Kidney glomerular epithelial cell (primary cell): ENCODE measurements at regions not wholly inside any gene's neighbourhood (a gene's known extent, or its start where the extent isn't known, plus 50 kb on each side); places are given as distances from the start of the nearest gene placed in this dataset.
A peak's percentile ranks its signal among the peaks of the same experiment; 100 is the strongest.
"Not testable (repeated sequence)": the region's sequence is repeated elsewhere in the genome, so short reads cannot be mapped to it uniquely, and the experiment has no call there.

ENCODE experiments used
- DNase-seq: peaks from one replicate; lab custom pipeline; 2025; lab: John Stamatoyannopoulos, UW

DNA sequence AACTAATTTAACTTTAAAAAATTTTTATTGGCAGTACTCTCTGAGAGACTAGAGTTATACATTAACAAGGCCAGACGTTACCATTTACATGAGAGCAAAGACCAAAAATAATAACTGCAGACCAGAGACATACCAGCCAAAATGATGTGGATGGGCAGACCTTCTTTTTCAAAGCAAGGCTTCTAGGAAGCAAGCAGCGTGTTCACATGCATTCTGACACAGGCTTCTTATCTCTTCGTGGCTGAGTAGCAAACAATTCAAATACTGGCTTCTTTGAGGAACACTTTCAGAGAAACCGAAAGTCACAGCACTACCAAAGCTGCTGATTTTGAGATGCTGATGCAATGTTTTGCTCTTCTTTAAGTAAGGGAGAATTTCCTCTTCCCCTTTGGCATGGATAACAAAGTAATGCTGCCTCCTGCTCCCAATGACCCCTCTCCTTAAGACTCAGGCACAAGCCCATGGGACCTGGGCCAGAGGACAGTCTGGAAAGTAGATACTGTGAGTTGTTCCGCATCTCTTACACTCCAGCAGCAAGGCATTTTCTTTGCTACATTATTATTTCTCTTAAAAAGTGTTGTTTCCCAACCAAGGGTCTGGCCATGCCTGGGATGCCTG, 181.9 kb downstream of the MREG start:
- no peak for DNase-seq

DNA sequence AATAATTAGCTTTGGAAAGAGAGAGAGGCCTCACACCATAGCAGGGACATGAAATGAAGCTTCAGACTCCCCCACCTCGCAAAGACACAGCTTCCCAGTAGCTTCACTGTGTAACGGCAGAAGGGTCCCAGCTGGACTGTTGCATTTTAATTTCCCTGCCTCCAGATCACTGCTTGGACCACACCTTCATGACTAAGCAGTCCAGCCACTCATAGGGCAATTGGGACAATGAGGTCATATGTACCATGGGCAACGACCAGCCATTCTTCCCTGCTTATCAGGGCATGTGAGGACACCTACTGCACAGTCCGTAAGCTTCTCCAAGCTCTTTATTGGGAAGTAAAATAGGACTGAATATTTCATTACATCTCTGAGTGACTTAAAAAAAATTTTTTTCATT, 183.0 kb downstream of the MREG start:
- DNase-seq = peak; percentile 28

DNA sequence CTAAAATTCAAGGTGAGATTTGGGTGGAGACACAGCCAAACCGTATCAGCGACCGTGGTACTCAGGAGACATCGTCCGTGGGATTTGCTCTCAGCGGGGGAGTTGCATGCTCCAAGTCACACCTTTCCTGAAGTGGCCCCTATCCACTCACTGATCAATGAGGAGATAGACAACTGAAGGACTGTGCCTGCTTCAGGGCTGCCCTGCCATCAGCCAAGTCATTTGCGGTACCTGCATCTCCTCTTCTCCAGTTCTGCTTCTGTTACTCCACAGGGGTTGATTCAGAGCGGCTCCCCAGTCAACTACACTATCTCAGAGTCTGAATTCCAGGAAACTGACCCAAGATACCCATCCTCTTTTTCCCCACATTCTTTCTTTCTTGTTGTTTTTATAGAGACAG, 184.1 kb downstream of the MREG start:
- no peak for DNase-seq

DNA sequence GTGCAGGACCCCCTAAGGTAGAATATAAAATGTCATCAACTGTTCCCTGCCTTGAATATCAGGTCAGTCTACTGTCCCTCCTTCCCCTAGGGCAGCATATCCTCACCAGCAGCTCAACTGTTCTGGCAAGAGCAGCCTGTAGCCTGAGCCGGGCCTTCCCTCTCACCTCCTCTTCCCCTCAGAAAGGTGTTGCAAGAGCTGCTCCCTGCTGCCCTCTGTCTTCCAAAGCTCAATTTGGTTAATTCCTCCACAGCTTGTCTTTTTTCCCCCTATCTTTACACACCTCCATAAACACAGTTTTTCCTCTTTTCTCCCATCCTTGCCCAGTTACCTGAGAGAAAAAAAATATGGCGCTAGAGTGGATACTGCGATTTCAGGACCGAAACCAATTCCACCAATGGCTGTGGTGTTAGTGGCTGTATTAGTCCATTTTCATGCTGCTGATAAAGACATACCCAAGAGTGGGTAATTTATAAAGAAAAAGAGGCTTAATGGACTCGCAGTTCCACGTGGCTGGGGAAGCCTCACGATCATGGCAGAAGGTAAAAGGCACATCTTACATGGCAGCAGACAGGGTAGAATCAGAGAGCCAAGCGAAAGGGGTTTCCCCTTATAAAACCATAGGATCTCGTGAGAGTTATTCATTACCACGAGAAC, 184.7 kb downstream of the MREG start:
- DNase-seq = peak; percentile 44

DNA sequence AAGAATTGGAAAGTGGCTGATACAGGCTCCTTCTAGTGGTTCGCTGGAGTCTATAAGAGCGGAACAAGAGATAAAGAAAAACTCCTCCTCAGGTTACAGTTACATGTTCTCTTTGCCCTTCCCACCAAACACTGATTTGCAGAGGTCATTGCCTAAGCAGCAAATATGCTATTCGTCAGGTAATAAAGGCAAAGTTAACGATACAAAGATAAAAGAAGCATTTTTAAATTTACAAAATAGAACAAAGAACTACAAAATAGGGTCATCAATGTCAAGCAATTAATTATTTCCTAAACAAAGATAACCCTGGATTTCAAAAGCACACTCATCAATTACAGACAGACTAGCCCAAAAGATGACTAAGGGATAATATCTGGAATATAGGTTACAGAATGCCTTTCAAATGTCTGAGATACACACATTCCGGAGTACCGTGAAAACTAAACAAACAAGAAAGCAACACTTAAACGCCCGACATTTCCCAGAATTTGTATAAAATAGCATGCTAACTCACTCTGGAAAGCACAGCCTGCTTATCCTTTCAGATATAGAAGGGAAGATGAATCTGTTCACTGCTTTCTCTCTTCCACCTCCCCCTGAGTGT, 186.4 kb downstream of the MREG start:
- DNase-seq = no peak

DNA sequence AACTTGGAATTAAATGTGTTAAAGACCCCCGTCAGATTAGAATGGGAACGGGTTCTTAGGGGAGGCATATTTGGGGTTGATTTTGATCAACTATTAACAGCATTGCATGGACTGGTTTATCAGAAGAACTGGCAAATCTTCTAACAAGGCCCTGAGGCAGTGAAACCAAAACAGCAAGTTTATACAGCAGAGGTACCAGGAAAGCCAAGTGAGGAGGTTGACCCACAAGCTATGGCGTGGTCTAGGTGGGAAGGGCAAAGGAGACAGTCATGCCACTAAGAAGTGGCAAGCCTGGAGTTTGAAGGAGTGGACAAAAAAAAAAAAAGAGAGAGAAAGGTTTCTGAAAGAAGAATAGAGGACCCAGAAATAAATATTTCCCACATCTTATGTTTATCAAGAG, 187.0 kb downstream of the MREG start:
- DNase-seq = no peak

DNA sequence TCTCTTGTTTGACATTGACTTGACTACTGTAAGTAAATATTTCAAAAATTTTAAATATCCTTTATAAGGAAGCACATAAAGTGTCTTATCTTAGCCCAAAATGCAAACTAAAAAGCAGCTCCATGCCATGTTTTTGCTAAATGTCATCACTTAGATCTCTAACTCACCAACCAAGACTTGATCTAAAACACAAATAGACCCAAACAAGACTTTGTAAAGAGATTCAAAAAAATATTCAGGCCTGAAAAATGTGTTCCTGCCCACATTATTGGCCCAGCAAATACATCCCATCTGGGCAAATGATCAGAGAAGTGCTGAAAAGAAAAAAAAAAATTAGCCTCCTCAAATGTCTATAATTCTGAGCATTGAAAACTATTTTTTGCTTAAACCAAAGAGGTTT, 187.6 kb downstream of the MREG start:
- DNase-seq = no peak

DNA sequence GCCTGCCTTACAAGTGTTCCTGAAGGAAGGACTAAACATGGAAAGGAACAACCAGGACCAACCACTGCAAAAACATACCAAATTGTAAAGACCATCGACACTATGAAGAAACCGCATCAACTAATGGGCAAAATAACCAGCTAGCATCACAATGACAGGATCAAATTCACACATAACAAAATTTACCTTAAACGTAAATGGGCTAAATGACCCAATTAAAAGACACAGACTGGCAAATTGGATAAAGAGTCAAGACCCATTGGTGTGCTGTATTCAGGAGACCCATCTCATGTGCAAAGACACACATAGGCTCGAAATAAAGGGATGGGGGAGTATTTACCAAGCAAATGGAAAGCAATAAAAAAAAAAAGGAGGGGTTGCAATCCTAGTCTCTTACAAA, 192.1 kb downstream of the MREG start:
- DNase-seq = not testable (repeated sequence)

DNA sequence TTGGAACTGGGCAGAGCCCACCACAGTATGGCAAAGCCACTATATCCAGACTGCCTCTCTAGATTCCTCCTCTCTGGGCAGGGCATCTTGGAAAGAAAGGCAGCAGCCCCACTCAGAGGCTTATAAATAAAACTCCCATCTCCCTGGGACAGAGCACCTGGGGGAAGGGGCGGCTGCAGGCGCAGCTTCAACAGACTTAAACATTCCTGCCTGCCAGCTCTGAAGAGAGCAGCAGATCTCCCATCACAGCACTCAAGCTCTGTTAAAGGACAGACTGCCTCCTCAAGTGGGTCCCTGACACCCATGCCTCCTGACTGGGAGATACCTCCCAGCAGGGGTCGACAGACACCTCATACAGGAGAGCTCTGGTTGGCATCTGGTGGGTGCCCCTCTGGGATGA, 193.6 kb downstream of the MREG start:
- not testable (repeated sequence) for DNase-seq

DNA sequence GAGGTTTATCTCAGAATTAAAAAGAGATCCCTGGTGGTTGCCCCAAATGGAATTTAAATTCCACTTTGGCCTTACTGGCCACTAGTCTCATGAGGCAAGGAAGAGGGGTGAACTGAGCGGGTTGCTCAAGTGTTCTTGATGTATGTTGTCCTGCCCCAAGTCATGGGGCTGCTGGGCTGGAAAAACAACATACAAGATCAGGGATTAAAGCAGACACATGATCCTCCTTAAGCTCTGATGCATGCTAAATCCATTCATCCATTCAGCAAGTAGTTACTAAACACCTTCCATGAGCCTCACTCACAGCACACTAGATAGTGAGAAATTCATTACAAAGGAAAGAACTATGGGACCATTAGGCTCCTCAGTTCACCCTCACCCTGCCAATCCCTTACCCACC, 196.3 kb downstream of the MREG start:
- DNase-seq = no peak

DNA sequence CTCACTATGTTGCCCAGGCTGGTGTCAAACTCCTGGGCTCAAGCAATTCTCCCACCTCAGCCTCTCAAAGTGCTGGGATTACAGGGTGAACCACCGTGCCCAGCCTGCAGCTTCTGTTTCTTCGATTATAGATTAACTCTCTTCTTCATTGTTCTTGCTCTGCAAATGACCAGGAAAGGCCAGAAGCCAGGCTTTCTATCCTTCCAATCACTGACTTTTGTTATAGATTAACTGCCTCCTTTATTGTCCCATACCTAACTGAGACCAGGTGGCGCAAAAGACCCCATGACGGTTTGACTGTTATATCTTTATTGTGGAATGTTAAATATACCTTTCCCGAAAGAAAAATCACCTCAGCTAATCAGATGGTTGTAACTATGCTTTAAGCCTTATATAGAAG, 196.9 kb downstream of the MREG start:
- no peak for DNase-seq

DNA sequence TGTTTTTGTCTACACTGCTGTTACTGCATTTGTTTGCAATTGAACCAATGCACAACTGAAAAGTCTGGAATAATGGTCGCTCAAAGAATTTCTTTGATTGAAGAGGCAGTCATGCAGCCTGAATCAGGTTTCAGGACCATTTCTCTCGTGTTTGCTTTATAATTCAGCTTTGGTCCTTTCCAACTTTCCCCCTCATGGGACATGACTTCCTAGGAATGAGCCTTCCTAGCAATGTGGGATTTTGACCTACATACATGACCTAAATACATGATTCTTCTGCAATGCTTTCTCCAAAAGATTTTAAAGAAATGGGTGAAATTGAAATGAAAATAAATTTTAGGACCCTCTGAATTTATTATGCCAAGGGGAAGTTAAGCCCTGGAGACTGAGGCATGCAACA, 197.4 kb downstream of the MREG start:
- DNase-seq = no peak

DNA sequence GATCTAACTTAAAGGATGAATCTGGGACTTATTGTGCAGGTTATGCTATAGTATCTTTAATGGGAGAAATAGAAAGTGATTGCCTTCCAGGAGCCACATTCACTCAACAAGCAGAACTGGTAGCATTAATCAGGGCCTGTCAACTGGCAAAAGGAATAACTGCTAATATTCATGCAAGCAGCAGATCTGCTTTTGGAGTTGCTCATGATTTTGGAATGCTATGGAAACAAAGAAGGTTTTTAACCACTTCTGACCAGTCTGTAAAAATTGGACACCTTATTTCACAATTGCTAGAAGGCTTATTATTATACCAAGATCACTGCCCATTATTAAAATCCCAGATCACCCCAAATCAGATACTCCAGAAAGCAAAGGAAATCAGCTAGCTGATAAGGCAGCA, 200.4 kb downstream of the MREG start:
- DNase-seq = peak; percentile 59

DNA sequence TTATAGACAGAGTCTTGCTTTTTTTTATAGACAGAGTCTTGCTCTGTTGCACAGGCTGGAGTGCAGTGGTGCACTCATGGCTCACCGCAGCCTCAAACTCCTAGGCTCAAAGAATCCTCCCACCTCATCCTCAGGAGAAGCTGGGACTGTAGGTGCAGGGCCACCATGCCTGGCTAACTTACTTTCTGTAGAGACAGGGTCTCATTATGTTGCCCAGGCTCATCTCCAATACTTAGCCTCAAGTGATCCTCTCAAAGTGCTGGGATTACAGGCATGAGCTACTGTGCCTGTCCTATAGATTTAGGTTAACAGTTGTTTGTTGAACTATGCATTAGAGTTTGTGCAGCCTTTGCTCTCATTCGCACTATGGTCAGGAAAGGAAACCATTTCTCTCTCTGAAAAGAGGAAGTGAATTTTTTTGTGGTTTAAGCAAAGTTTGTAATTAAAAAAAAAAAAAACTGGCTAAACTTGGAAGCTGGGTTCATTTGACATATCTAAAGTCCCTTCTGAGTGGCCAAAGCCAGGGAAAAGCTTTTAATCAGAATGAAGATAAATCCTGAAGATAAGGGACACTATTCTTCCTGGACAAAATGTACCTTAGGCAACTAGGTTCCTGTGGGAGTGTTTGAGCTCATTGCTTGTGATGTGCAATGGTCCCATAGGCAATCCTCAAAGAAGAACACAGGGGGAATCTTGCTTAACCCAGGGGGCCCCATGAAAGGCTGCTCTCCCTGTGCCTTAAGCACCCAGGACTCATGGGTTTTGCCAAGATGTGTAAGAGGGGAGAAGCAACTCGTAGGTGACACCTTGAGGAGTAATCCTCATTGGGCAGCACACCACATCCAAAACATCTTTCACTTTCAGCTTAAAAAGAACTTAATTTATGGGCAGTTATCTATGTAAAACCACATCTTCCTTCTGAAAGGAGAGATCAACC, 201.7 kb downstream of the MREG start:
- no peak for DNase-seq

DNA sequence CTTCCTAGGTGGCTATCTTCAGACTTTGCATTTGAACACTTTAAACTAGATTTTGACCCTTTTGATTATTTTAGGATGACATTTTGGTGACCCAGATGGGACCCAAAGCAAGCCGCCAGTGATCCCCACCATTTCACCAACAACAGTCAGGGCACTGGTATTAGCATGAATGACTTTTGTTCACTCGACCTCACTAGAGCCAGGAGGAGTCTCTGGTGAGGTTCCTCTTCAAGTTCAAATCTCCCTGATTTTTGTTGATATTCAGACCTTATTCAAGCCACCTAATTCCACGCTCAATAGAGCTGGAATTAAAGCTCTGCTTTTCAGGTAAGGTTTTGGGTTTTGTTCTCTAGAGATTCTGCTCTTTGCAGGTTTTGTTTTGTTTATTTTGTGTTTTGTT, 202.3 kb downstream of the MREG start:
- DNase-seq = no peak

DNA sequence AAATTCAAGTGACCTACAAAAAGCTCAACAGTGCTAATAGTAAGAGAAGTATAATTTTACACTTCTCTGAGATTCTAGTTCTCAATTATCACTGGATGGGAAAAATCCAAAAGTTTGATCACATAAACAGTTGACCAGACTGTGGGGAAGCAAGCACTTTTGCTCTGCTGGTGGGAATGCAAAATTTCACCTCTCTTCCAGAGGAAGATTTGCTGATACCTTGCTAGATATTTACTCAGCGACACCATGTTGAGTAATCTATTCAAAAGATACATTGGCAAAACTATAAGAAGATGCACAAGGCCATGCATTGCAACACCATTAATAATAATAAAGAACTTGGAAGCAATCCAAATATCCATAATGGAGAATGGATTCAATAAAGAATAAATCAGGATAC, 204.4 kb downstream of the MREG start:
- DNase-seq = no peak

DNA sequence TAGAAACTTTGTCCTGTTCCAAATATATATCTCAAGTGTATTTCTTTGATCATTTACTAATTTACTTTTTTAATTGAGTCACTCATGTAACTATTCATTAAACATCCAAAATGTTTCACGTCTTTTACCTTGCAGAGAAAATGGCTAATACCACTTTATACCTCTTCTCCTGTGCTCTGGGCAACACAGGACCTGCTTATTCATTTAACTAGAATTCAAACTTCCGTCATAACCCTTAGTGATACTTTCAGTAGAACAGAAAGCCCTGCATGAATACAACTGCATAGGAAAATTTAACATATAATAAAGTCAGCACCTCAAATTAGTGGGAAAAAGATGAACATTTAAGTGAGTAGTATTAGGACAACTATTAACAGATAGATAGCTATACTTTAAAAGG, 205.2 kb downstream of the MREG start:
- no peak for DNase-seq

DNA sequence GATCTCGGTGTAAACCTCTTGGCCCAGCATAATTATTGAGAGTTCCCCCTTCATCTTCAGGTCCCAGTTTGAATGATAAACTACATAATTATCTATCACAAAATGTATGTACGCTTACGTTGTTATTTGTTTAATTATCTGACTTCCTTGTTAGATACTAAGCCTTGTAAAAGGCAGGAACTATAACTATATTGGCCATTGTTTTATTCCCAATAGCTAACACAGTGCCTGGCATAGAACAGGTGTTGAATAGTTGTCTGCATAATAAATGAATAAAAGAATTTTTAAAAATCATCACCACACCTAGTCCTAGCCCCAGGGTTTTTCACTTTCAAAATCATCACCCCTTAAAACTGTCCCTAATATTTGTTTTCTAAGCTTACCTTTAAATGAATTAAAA, 207.9 kb downstream of the MREG start:
- DNase-seq = no peak

DNA sequence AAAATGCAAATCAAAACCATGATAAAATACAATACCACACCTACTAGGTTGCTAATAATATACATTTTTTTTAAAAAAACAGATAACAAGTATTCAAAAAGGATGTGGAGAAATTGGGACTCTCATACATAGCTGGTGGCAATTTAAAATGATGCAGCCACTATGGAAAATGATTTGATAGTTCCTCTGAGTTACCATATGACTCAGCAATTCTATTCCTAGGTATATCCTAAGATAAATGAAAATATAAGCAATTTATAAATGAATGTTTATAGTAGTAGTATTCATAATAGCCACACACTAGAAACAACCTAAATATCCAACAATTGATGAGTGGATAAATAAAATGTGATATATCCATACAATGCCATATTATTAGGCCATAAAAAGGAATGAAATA, 210.2 kb downstream of the MREG start:
- no peak for DNase-seq

DNA sequence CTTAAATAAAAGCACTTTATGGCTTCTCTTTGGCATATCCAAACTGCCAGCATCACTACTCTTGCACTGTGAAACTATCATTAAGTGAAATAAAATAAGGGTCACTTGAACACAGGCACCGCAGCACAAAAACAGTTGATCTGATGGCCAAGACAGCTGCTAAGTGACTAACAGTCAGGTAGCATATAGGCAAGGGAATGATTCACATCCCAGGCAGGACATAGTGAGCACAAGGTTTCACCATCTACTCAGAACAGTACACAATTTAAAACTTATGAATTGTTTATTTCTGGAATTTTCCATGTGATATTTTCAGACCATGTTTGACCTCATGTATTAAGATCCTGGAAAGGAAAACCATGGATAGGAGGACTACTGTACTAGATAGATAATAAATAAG, 214.2 kb downstream of the MREG start:
- DNase-seq = no peak

DNA sequence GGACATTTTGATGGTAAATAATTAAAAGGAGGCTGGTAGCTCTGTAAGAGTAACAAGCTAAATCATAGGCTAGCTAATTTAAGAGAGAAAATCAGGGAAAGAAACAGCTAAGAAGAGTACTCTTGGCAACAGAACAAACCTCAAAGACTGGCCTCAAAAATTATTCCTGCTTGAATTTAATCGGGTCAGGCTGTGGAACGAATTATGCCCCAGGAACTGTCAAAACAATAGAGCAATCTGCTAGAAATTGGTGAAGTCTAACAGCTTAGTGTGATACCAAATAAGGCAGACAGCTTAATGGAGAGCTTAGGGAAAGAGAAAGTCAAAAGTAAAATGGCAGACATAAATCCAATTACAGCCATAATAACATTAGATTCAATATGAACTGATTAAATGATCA, 215.7 kb downstream of the MREG start:
- peak; percentile 65 for DNase-seq

DNA sequence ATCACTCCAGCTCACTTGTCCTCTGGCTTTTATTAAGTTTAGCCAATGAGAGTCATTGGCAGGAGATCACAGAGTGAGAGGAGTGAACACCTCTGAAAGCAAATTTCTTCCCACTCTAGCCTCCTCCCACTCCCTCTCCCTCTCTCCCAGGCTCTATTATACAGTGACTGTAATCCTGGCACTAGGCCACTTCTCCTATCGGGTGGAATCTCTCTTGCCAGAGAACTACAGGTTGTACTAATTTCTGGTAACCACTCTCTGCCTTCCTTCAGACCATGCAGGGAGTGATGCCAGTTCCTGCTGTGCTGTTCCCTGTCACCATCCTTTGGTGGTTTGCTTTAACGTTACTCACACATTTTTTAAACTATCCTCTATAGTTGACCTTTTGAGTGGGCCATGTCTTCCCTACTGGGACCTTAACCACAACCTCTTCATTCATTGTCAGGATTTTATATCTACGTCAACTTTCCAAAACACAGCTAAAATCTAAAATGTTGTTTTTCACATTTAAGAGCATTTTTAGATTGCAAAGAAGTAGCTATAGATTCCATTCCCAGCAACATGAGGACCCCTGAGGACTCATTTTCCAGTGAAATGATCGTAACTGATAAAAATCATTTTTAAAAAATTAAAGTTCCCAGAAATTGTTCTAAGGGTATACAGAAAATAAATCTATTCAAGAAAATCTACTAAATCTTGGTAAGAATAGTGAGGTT, 217.1 kb downstream of the MREG start:
- peak; percentile 88 for DNase-seq
